ENCODE measurements at regions not wholly inside any gene's neighbourhood (a gene's known extent, or its start where the extent isn't known, plus 50 kb on each side); places are given as distances from the start of the nearest gene placed in this dataset.

GRCh38 chr17:34009912-34010311, 245.2 kb upstream of the CCL2 start:
- TF ChIP-seq CTCF (conservative IDR thresholded peaks at IDR 0.05) (no peak), ZFX (IDR thresholded peaks at IDR 0.05) (no peak)
